ENCODE measurements at regions not wholly inside any gene's neighbourhood (a gene's known extent, or its start where the extent isn't known, plus 50 kb on each side); places are given as distances from the start of the nearest gene placed in this dataset.

DNA sequence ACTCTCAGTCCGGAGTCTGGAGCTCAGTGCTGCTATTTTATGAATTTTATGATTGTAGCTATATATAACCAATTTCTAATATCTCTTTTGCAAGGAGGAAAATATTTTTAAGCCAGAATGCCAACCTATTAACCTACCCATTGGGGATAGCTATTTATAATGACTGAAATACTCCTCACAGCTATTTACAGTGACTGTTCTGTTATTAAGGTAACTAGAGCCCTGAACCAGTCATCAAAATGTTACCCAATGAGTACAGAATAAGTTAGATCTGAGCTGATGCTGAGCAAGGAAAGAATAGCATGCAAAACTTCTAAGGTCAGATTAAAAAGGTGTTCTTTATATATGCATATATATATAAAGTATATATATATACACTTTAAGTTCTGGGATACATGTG lies 79.6 kb upstream of the PPP2R3A start:
- TF ChIP-seq CTCF (IDR thresholded peaks at IDR 0.05), result no peak

GRCh38 chr3:135887220-135887619 lies 78.3 kb upstream of the PPP2R3A start:
- DNase-seq, result no peak
- no peaks in the 10 kb centered on the region for H3K4me1 ChIP-seq
- no peak overlapping the region for H3K27ac ChIP-seq
- intact Hi-C loops (cut with DNase I), result no loop called here
- TF ChIP-seq CTCF (IDR thresholded peaks at IDR 0.05), result no peak
- no peaks in the 10 kb centered on the region for H3K9me3 ChIP-seq
- no peak overlapping the region for H3K4me3 ChIP-seq
- no peaks in the 10 kb centered on the region for H3K36me3 ChIP-seq
- no peaks in the 10 kb centered on the region for H3K27me3 ChIP-seq
- no peak overlapping the region for H3K9ac ChIP-seq (ENCODE audit: low read depth in 2 of 2, low read length in 2 of 2)

More for the DNA sequence above, 79.6 kb upstream of the PPP2R3A start:
- DNase-seq, result no peak
- no peaks in the 10 kb centered on the region for H3K27me3 ChIP-seq
- H3K9ac ChIP-seq (ENCODE audit: low read depth in 2 of 2, low read length in 2 of 2), result no peak overlapping the region
- H3K9me3 ChIP-seq, result no peaks in the 10 kb centered on the region
- H3K27ac ChIP-seq, result no peak overlapping the region
- intact Hi-C loops (cut with DNase I), result no loop called here
- no peaks in the 10 kb centered on the region for H3K4me1 ChIP-seq
- H3K4me3 ChIP-seq, result no peak overlapping the region
- H3K36me3 ChIP-seq, result no peaks in the 10 kb centered on the region

GRCh38 chr3:135889443-135889842 lies 76.1 kb upstream of the PPP2R3A start:
- Histone ChIP-seq H3K9me3 (no peaks in the 10 kb centered on the region), H3K4me1 (no peaks in the 10 kb centered on the region), H3K27me3 (no peaks in the 10 kb centered on the region), H3K4me3 (no peak overlapping the region), H3K9ac (ENCODE audit: low read depth in 2 of 2, low read length in 2 of 2) (no peak overlapping the region), H3K36me3 (no peaks in the 10 kb centered on the region), H3K27ac (no peak overlapping the region)
- TF ChIP-seq CTCF (IDR thresholded peaks at IDR 0.05), result no peak
- intact Hi-C loops (cut with DNase I), result no loop called here
- DNase-seq, result no peak

DNA sequence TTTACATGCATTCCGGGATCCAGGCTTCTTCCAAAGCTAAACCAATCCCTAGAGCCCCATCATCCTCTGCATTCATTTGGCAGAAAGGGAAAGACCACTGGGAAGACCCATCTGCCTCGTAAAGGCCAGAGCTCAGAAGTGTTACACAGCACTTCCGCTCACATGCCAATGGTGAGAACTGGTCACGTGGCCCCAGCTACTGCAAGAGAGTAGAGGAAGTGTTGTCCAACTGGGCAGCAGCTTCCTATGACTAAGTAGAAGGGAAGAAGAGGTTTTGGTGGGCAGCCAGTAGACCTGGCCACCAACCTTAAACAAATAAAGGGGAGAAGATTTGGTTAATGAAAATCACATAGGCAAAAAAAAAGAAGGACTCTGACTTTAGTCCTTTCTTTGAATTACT lies 74.4 kb upstream of the PPP2R3A start:
- DNase-seq, result no peak
- no peak for TF ChIP-seq CTCF (IDR thresholded peaks at IDR 0.05)
- H3K4me1 ChIP-seq, result no peaks in the 10 kb centered on the region
- H3K9ac ChIP-seq (ENCODE audit: low read depth in 2 of 2, low read length in 2 of 2), result no peak overlapping the region
- no peaks in the 10 kb centered on the region for H3K9me3 ChIP-seq
- no peak overlapping the region for H3K4me3 ChIP-seq
- H3K36me3 ChIP-seq, result no peaks in the 10 kb centered on the region
- H3K27ac ChIP-seq, result no peak overlapping the region
- intact Hi-C loops (cut with DNase I), result loop anchor here (5.0 to 10.0 kb wide), 2 partner anchors 1099 to 1286 kb away; no protein-coding TSS in a partner anchor
- H3K27me3 ChIP-seq, result no peaks in the 10 kb centered on the region

DNA sequence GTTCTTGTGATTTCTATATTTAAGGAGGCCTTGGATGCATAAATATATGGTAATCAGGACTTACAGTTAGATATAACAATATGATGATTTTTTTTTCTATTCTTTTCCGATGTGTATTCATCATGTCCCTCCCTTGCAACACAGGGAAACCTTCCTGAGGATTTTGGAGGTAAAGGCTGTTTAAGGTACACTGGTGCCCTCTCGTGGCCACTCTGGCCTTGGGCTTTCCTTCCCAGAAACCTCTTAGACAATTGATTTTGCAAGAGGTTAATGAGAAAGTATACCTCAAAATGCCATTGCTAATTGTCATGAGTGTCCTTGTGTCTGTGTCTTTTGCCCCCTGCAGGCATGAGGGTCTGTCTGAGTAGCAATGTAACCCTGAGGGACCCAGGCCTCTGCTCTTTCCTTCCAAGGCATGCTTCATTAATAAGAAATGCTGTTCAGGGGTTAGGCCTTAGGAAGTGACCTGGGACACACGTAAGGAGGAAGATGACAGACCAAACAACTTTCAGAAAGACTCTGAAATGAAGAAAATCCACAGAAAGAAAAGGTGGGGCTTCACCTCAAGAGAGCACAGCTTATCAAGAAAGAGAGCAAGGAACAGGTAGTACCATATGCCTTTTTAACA lies 70.3 kb upstream of the PPP2R3A start:
- TF ChIP-seq CTCF (IDR thresholded peaks at IDR 0.05), result peak; percentile 79
- H3K27me3 ChIP-seq, result no peaks in the 10 kb centered on the region
- no peaks in the 10 kb centered on the region for H3K4me1 ChIP-seq
- no peaks in the 10 kb centered on the region for H3K36me3 ChIP-seq
- peak; percentile 72 for DNase-seq
- intact Hi-C loops (cut with DNase I), result loop anchor here (2.0 to 10.0 kb wide), 2 partner anchors 158 to 1290 kb away; no protein-coding TSS in a partner anchor
- H3K27ac ChIP-seq, result no peak overlapping the region
- H3K4me3 ChIP-seq, result no peak overlapping the region
- H3K9me3 ChIP-seq, result no peaks in the 10 kb centered on the region
- no peak overlapping the region for H3K9ac ChIP-seq (ENCODE audit: low read depth in 2 of 2, low read length in 2 of 2)
